ENCODE measurements at regions not wholly inside any gene's neighbourhood (a gene's known extent, or its start where the extent isn't known, plus 50 kb on each side); places are given as distances from the start of the nearest gene placed in this dataset.

- TF ChIP-seq POLR2A (IDR thresholded peaks at IDR 0.05; ENCODE audit: low read length) = no peak
- no peak for TF ChIP-seq GATA1 (IDR thresholded peaks at IDR 0.05; ENCODE audit: low read depth, low read length)
Observed at GRCh38 chr13:87172166-87172835, 498.9 kb upstream of the SLITRK5 start.

Measured in erythroblast (primary cell).